Activated CD4-positive, alpha-beta T cell treated with anti-CD3 and anti-CD28 coated beads, Interleukin-10, Interleukin-2, amounts not matched to agents 100 ng/mL and 50 ng/mL, durations not matched to agents 16 hours and 8 hours (primary cell): ENCODE measurements at regions not wholly inside any gene's neighbourhood (a gene's known extent, or its start where the extent isn't known, plus 50 kb on each side); places are given as distances from the start of the nearest gene placed in this dataset.
"Not testable (repeated sequence)": the region's sequence is repeated elsewhere in the genome, so short reads cannot be mapped to it uniquely, and the experiment has no call there.

Experiments used
- DNase-seq: peaks from one replicate; pipeline ENCODE4 v3.0.0-alpha.2; 2020

DNA sequence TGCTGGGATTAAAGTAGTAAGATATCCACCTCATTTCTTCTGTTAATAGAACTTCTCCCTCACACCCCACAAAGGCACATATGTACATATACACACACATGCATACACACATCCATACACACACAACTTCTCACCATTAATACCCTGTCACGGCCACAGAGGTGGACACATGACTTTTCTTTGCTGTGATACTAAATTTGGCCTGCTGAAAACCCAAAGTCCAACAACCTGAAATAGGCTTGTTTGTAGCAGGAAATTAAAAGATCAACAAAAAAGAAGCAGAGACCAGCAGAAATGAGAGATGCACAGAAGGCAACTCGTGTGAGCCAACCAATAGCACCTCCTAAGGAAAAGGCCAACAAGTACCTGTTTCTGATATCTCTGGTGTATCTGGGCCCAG lies 128.7 kb upstream of the PCGF5 start:
- DNase-seq: no peak

DNA sequence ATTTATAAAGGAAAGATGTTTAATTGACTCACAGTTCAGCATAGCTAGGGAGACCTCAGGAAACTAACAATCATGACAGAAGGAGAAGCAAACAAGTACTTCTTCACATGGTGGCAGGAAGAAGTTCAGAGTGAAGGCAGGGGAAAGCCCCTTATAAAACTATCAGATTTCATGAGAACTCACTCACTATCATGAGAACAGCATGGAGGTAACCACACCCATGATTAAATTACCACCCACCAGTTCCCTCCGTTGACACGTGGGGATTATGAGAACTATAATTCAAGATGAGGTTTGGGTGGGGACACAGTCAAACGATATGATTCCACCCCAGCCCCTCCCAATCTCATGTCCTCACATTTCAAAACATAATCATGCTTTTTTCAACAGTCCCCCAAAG lies 124.2 kb upstream of the PCGF5 start:
- DNase-seq: no peak

- DNase-seq: no peak
Observed at GRCh38 chr10:91097313-91097712, 123.2 kb upstream of the PCGF5 start.

GRCh38 chr10:91098021-91098420 lies 122.4 kb upstream of the PCGF5 start:
- not testable (repeated sequence) for DNase-seq

- DNase-seq: no peak
Observed at GRCh38 chr10:91103384-91104192, 116.9 kb upstream of the PCGF5 start.

DNA sequence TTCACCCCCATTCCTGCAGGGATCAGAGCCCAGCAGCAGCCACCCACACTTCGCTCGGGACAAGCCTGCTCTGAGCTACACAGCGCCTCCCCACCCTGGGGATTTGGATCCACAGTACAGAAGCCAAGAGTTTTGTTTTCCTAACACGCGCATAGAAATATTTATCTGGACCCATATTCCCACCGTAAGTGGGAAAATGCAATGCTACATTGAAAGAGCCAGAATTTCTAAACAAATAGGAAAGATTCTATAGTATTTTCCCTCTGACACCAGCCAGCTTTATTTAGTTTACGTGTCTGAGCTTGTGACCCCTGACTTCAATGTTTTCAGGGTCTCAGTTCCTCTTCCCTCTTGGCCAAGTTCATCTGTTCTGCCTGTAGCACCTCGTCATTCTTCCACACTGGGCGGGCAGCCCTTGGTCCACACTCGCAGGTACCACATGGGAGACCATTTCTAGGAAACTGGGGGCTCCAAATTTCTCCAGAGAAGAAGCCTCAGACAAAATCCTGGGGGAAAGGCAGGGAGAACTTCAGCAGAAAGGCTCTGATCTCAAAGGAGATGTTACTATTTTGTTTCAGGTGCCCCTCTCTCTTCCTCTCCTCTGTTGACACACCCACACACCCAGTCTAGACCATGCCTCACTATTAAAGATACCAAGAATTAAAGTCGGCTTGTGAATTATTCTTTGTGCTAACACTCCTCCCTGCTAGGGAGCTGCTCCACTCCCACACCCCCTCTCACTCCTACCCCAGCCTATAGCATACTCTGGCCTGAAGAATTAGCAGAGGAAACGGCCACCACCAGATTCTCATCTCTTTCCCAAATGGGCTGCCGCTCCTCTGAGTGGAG lies 116.0 kb upstream of the PCGF5 start:
- no peak for DNase-seq

DNA sequence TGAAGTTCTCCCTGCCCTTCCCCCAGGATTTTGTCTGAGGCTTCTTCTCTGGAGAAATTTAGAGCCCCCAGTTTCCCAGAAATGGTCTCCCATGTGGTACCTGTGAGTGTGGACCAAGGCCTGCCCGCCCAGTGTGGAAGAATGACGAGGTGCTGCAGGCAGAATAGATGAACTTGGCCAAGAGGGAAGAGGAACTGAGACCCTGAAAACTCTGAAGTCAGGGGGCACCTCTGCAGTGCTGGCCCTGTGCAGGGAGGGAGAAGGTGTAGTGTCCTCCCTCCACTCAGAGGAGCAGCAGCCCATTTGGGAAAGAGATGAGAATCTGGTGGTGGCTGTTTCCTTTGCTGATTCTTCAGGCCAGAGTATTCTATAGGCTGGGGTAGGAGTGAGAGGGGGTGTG lies 115.2 kb upstream of the PCGF5 start:
- DNase-seq: no peak

DNA sequence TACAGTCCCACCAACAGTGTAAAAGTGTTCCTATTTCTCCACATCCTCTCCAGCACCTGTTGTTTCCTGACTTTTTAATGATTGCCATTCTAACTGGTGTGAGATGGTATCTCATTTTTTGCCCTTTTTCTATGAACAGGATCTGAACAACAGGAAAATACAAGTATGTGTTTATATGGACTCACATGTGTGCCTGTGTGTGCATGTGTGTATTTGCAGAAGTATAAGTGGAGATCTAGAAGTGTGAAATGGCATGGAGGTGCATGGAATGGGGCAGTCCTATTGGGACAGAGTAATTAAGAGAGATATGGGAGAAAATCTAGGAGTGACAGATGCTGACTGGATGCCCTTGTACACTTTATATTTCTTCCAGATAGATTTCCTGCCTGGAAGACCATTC lies 111.6 kb upstream of the PCGF5 start:
- DNase-seq: no peak

GRCh38 chr10:91111060-91111459 lies 109.4 kb upstream of the PCGF5 start:
- DNase-seq: no peak

GRCh38 chr10:91115618-91116390 lies 104.7 kb upstream of the PCGF5 start:
- no peak for DNase-seq

- no peak for DNase-seq
Observed at GRCh38 chr10:91117505-91117904, 103.0 kb upstream of the PCGF5 start.

GRCh38 chr10:91120348-91120747 lies 100.1 kb upstream of the PCGF5 start:
- no peak for DNase-seq

GRCh38 chr10:91123261-91123660 lies 97.2 kb upstream of the PCGF5 start:
- DNase-seq: no peak

DNA sequence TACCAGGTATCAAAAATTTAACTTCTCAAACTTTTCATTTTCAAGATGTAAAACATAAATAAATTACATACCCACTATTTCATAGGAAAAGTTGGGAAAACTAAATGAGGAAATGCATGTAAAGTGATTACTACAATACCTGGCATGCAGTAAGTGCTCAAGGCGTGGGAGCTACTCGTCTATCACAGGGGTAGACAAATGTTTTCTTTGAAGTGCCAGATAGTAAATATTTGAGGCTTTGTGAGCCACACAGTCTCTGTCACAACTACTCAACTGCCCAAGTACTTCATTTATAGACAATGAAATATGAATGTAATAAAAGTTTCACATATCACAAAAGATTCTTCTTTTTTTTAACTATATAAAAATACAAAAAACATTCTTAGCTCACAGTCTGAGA lies 96.4 kb upstream of the PCGF5 start:
- no peak for DNase-seq

DNA sequence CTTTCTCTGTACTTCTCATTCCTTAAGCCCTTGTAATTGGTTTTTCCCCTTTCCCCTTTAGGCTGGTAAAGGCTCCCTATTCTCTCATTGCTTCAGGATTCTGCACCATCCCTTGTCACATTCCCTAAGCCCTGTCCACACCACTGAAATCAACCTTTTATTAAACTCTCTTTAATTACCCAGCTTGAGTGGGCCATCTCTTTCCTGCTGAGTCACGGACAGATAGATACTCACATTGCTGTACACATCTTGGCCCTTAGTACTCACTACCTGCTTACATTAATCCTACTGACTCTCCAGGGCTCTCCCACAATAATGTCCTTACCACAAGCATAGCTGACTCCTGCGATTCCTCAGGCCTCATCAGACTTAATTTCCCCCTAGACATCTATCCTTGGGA lies 94.0 kb upstream of the PCGF5 start:
- DNase-seq: no peak

DNA sequence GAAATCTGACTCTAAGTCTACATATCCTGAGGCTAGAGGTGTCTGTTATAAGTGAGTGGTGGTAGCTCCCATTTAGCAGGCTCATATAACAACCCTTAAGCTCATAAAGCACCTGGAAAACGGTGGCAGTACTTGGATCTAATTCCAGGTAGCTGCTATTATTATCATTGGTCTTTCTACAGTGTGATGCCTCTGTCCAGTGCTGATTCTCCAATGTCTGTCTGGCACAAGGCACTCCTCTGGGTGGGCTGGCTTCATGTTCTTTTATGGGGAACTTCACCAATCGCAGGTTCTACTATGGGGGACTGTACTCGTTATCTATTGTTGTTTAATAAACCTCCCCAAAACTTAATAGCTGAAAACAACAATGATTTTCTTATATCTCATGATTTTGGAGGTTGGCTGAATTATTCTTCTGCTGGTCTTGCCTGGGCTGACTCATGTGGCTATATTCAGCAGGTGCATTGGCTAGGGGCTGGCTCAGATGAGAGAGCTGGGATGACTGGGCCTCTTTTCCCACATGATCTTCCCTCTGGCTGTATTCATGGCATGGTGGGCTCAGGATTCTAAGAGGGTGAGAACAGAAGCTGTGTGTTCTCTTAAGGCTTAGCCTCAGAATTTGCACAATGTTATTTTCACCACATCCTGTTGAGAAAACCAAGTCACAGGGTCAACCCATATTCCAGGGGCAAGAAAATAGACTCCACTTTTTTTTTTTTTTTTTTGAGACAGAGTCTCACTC lies 93.0 kb upstream of the PCGF5 start:
- no peak for DNase-seq

- no peak for DNase-seq
Observed at GRCh38 chr10:91135113-91135512, 85.3 kb upstream of the PCGF5 start.

DNA sequence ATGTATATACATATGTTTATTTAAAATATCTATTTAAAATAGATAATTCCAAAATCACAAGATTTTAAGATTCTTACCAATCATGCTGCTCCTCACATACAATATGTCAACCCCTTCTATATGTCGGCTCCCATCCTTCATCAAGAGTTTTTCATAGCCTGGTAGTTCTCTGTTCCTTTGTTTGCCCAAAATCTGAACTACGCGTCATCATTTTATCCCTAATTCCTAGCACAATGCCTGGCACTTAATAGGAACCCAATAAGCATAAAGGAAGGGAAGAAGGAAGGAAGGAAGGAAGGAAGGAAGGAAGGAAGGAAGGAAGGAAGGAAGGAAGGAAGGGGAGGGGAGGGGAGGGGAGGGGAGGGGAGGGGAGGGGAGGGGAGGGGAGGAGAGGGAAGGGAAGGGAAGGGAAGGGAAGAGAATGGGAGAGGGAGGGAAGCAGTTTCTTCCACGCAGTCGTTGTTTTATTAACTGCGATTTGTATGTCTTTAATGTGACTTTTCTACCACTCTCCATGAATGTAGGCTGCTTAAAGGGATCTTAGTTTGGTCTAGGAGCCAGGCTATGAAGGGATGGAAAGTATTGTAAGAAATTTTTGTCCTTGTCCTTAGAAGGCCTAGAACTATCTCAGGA lies 83.3 kb upstream of the PCGF5 start:
- no peak for DNase-seq

DNA sequence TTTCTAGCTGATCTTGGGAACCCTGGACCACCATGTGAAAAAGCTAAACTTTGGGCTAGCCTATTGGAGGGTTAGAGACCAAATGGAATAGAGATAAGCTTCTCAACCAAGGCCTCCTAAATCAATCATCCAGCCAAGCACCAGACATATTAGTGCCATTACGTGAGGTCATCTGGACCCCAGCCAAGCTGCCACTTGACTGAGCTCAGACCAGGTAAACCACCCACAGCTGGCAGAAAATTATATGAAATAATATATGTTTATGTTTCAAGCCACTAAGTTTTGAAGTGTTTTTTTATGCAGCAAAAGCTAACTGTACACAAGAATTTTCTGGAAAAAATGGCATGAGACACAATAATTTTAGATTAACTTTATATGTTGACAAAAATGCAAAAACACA lies 82.6 kb upstream of the PCGF5 start:
- DNase-seq: no peak

DNA sequence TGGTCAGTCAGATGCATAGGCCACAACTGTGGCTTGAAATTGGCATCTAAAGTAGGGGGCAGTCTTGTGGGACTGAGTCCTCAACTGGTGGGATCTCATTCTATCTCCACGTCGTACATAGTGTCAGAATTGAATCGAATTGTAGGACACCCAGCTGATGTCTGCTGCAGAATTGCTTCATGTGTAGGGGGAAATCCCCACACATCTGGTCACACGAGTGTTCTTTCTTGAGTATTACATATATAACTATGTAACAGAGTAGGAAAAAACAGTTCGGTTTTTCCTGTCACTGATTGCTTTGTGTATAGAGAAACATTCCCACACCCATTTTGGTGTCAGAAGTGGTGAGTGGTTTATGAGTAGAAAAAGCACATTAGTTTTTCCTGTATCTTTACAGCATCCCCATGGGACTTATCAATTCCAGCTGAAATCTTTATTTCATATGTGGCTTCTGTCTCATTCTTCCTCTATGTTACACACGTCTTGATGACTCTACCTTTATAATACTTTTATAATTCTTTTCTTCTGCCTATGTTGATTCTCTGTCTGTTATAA lies 79.4 kb upstream of the PCGF5 start:
- no peak for DNase-seq

- DNase-seq: no peak
Observed at GRCh38 chr10:91144961-91145360, 75.5 kb upstream of the PCGF5 start.

GRCh38 chr10:91146146-91146545 lies 74.3 kb upstream of the PCGF5 start:
- no peak for DNase-seq
